K562 (cell line): ENCODE measurements at regions not wholly inside any gene's neighbourhood (a gene's known extent, or its start where the extent isn't known, plus 50 kb on each side); places are given as distances from the start of the nearest gene placed in this dataset.

ENCODE experiments used
- ATAC-seq: fragments of 200-7000 bp; cut with Tn5 transposase; 3 replicates; pipeline ENCODE4 v1.9.1; 2020; ENCODE audit warnings: moderate library complexity
- BruUV-seq: library from RNA; stranded (reverse); fragments of 400-500 nt; replicated peaks from 2 replicates; lab custom pipeline; 2021; lab: Mats Ljungman, UMichigan
- CTCF ChIA-PET: fragments of 300-600 bp; formaldehyde crosslinking; extraction: SDS; loops from one replicate; lab custom pipeline; 2021; ENCODE audit warnings: low intra/inter-chr PET ratio; lab: Yijun Ruan, JAX
- POLR2A ChIA-PET: fragments of 300-600, 350-650 bp; sonication (Branson Sonifier 250); formaldehyde crosslinking; extraction: SDS; loops from one replicate; lab custom pipeline; 2021; ENCODE audit warnings: antibody characterized with exemption, inconsistent platforms; lab: Yijun Ruan, JAX
- DNase-seq, 4 experiments: peaks; one replicate each; pipeline versions ENCODE4 v3.0.0 to v3.0.0-alpha.2; 2011 to 2018; ENCODE audit warnings: low spot score in 3 of 4, mixed read lengths in 3 of 4; ENCODE audit errors: extremely low read depth in 1 of 4
- FAIRE-seq: peaks from 2 replicates; lab custom pipeline; 2011; peaks lifted over from hg19 to GRCh38; lab: Jason Lieb, UNC
- H2AFZ ChIP-seq: 2 replicates; pipeline ENCODE4 v1.6.0; 2011; ENCODE audit warnings: low read depth, low read length, control low read depth, inconsistent platforms
- H3K27ac ChIP-seq: fragments of 200-600 bp; 3 replicates; pipeline ENCODE4 v1.8.0; 2011; ENCODE audit warnings: low read depth, mild to moderate bottlenecking, control low read depth, inconsistent platforms, low read length, moderate library complexity, mixed read lengths; ENCODE audit errors: extremely low read depth
- H3K27me3 ChIP-seq, 2 experiments: fragments of 300-600 bp in 1 of 2; 2 replicates in 1 of 2; 3 replicates in 1 of 2; pipeline versions ENCODE4 v1.6.0 to v1.8.0; 2011; ENCODE audit warnings: inconsistent platforms in 2 of 2, low read length in 2 of 2, mild to moderate bottlenecking in 1 of 2, mixed read lengths in 1 of 2, moderate library complexity in 1 of 2; ENCODE audit not compliant: control insufficient read depth in 2 of 2, insufficient read depth in 2 of 2
- H3K36me3 ChIP-seq: fragments of 300-600 bp; 3 replicates; pipeline ENCODE4 v1.8.0; 2011; ENCODE audit warnings: mild to moderate bottlenecking, low read length, inconsistent platforms; ENCODE audit not compliant: control insufficient read depth, insufficient read depth
- H3K4me1 ChIP-seq, 2 experiments: fragments of 200-600 bp in 1 of 2; replicated peaks in 1 of 2; 2 replicates in 1 of 2; 3 replicates in 1 of 2; pipeline versions ENCODE4 v1.5.1 to v1.8.0; 2011; ENCODE audit warnings: inconsistent platforms in 2 of 2, low read length in 2 of 2, mild to moderate bottlenecking in 1 of 2, mixed read lengths in 1 of 2, moderate library complexity in 1 of 2; ENCODE audit not compliant: control insufficient read depth in 2 of 2, insufficient read depth in 2 of 2
- H3K4me2 ChIP-seq: 2 replicates; pipeline ENCODE4 v1.6.1; 2011; ENCODE audit warnings: low read length, control low read depth, inconsistent platforms, mixed read lengths; ENCODE audit not compliant: insufficient read depth
- H3K4me3 ChIP-seq: fragments of 200-600 bp; sonication (generic), shearing (Covaris generic); 2 replicates; pipeline ENCODE4 v1.5.1; 2016; ENCODE audit warnings: control low read depth, inconsistent platforms
- H3K79me2 ChIP-seq: fragments of 200-600 bp; 3 replicates; pipeline ENCODE4 v1.8.0; 2011; ENCODE audit warnings: low read length, inconsistent platforms; ENCODE audit not compliant: control insufficient read depth, insufficient read depth
- H3K9ac ChIP-seq, 2 experiments: 2 replicates each; pipeline versions ENCODE4 v1.6.0 to v1.6.1; 2011; ENCODE audit warnings: low read depth in 2 of 2, low read length in 2 of 2, control low read depth in 1 of 2, inconsistent platforms in 1 of 2, mild to moderate bottlenecking in 1 of 2, mixed read lengths in 1 of 2; ENCODE audit not compliant: insufficient read depth in 1 of 2
- H3K9me1 ChIP-seq: one replicate; pipeline ENCODE4 v1.6.0; 2011; ENCODE audit warnings: inconsistent platforms, mild to moderate bottlenecking, low read length, moderate library complexity; ENCODE audit not compliant: control insufficient read depth, insufficient read depth
- H3K9me3 ChIP-seq: replicated peaks from 2 replicates; pipeline ENCODE4 v1.5.1; 2011; ENCODE audit warnings: low read depth, low read length, inconsistent platforms; ENCODE audit not compliant: control insufficient read depth, insufficient read depth
- H4K20me1 ChIP-seq: replicated peaks from 2 replicates; pipeline ENCODE4 v1.6.1; 2011; ENCODE audit warnings: low read length, inconsistent platforms, mixed read lengths; ENCODE audit not compliant: control insufficient read depth, insufficient read depth
- BACH1 ChIP-seq: fragments of 200-800 bp; sonication (Bioruptor generic); IDR thresholded peaks from 2 replicates; pipeline ENCODE4 v1.6.1; 2016; ENCODE audit warnings: missing genetic modification characterization, missing compliant biosample characterization
- C11orf30 ChIP-seq: fragments of 450-650 bp; IDR thresholded peaks from 2 replicates; pipeline ENCODE4 v1.6.1; 2016; ENCODE audit warnings: low read depth, mild to moderate bottlenecking
- JUN ChIP-seq, 2 experiments: sonication (generic) in 1 of 2; formaldehyde crosslinking in 1 of 2; IDR thresholded peaks; 2 replicates each; pipeline versions ENCODE4 v1.6.1 to v1.8.0; 2012 to 2022; ENCODE audit warnings: borderline replicate concordance in 2 of 2, mild to moderate bottlenecking in 2 of 2, improper control_type of control experiment in 1 of 2, low read depth in 1 of 2, low read length in 1 of 2, missing genetic modification reagents in 1 of 2
- MAFF ChIP-seq: IDR thresholded peaks from 2 replicates; pipeline ENCODE4 v1.6.1; 2012; ENCODE audit warnings: low read length, improper control_type of control experiment
- MAFG ChIP-seq: fragments of 450-650 bp; conservative IDR thresholded peaks from 2 replicates; pipeline ENCODE4 v1.6.1; 2016; ENCODE audit warnings: missing genetic modification characterization, missing compliant biosample characterization
- MAFK ChIP-seq: IDR thresholded peaks from 2 replicates; pipeline ENCODE4 v1.6.1; 2011; ENCODE audit warnings: low read length, improper control_type of control experiment
- NFE2 ChIP-seq: IDR thresholded peaks from 2 replicates; pipeline ENCODE4 v1.6.1; 2014; ENCODE audit warnings: antibody characterized with exemption, low read depth
- NFE2L1 ChIP-seq: fragments of 450-650 bp; IDR thresholded peaks from 2 replicates; pipeline ENCODE4 v1.6.1; 2016; ENCODE audit warnings: missing genetic modification characterization, low read depth, mild to moderate bottlenecking, missing compliant biosample characterization, moderate library complexity, borderline replicate concordance
- RBM17 ChIP-seq: fragments of 200-400 bp; formaldehyde crosslinking; IDR thresholded peaks from 2 replicates; pipeline ENCODE4 v1.6.1; 2017; ENCODE audit warnings: low read depth, mild to moderate bottlenecking, low read length, borderline replicate concordance
- ZNF316 ChIP-seq: fragments of 450-650 bp; IDR thresholded peaks from 2 replicates; pipeline ENCODE4 v1.6.1; 2016
- WGBS: fragments of 100-300 bp; shearing (Covaris generic); methylation state at CpG from one replicate; pipeline ENCODE4 v1.1.6; 2016; ENCODE audit warnings: low coverage, mixed read lengths; ENCODE audit not compliant: insufficient coverage; ENCODE audit errors: missing lambda C conversion rate; 5-methylcytosine and 5-hydroxymethylcytosine counted together
- in situ Hi-C: fragments of 300-500 bp; cut with MboI; formaldehyde crosslinking; loops from 4 replicates; pipeline ENCODE4 v1.15.0; 2018; ENCODE audit warnings: inconsistent platforms, mixed read lengths
- intact Hi-C: fragments of 100-400 bp; cut with micrococcal nuclease; formaldehyde crosslinking; loops from 2 replicates; pipeline ENCODE4 v1.14.2; 2022
- TF ChIP-seq, protein P1 (sequence below): sonication (generic); formaldehyde crosslinking; IDR thresholded peaks from 2 replicates; pipeline ENCODE4 v1.8.0; 2023; ENCODE audit warnings: mild to moderate bottlenecking, missing genetic modification reagents

DNA sequence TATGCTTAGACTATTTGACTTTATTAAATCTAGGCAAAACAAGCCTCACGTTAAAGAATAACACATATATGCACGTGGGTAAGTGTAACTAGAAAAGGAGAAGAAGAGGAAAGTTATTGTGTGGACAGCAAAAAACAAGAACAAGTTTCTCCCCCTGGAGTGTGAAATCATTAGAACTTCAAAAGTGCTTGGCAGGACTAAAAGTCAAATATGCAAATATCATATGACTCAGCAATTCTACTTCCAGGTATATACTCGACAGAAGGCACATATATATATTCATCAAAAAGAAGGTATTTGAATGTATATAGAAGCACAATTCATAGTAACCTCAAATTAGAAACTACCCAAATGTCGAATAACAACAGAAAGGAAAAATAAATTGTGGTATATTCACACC is 68.9 kb upstream of the STXBP5L start:
- no peaks in the 10 kb centered on the region for H4K20me1 ChIP-seq
- H3K4me3 ChIP-seq: no peak overlapping the region
- H3K9ac ChIP-seq: no peak overlapping the region
- peaks cover 0 to 4% of the 10 kb centered on the region in 2 experiments; a peak in 2 of 5 replicates for H3K4me1 ChIP-seq
- in situ Hi-C loops: no loop called here
- FAIRE-seq (no peak), ATAC-seq (peak; percentile 65; the same call in 2 of the 3 replicates), DNase-seq (no peak)
- H3K9me3 ChIP-seq: no peaks in the 10 kb centered on the region
- BruUV-seq: no TSS peak
- ChIA-PET POLR2A (no interaction called here), CTCF (no interaction called here)
- no peaks in the 10 kb centered on the region for H3K9me1 ChIP-seq
- H3K27me3 ChIP-seq: no peaks in the 10 kb centered on the region
- no peaks in the 10 kb centered on the region for H3K79me2 ChIP-seq
- peak; percentile 92 for TF ChIP-seq MAFK
- TF ChIP-seq ZNF316: peak; percentile 98
- TF ChIP-seq, protein P1, sequence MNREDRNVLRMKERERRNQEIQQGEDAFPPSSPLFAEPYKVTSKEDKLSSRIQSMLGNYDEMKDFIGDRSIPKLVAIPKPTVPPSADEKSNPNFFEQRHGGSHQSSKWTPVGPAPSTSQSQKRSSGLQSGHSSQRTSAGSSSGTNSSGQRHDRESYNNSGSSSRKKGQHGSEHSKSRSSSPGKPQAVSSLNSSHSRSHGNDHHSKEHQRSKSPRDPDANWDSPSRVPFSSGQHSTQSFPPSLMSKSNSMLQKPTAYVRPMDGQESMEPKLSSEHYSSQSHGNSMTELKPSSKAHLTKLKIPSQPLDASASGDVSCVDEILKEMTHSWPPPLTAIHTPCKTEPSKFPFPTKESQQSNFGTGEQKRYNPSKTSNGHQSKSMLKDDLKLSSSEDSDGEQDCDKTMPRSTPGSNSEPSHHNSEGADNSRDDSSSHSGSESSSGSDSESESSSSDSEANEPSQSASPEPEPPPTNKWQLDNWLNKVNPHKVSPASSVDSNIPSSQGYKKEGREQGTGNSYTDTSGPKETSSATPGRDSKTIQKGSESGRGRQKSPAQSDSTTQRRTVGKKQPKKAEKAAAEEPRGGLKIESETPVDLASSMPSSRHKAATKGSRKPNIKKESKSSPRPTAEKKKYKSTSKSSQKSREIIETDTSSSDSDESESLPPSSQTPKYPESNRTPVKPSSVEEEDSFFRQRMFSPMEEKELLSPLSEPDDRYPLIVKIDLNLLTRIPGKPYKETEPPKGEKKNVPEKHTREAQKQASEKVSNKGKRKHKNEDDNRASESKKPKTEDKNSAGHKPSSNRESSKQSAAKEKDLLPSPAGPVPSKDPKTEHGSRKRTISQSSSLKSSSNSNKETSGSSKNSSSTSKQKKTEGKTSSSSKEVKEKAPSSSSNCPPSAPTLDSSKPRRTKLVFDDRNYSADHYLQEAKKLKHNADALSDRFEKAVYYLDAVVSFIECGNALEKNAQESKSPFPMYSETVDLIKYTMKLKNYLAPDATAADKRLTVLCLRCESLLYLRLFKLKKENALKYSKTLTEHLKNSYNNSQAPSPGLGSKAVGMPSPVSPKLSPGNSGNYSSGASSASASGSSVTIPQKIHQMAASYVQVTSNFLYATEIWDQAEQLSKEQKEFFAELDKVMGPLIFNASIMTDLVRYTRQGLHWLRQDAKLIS (CRISPR knock-in tag): no peak
- peak; percentile 94 for TF ChIP-seq MAFG (tag)
- TF ChIP-seq BACH1 (tag): peak; percentile 71
- peak; percentile 80 for TF ChIP-seq NFE2L1
- peak; percentile 89 for TF ChIP-seq NFE2
- TF ChIP-seq RBM17: no peak
- TF ChIP-seq C11orf30: peak; percentile 96
- TF ChIP-seq MAFF: peak; percentile 95
- no peak for TF ChIP-seq JUN (IDR thresholded peaks at IDR 0.05; ENCODE audit: borderline replicate concordance, low read depth, low read length)
- TF ChIP-seq JUN (CRISPR knock-in tag; IDR thresholded peaks at IDR 0.05; ENCODE audit: borderline replicate concordance): no peak
- no peak overlapping the region for H3K4me2 ChIP-seq
- no peaks in the 10 kb centered on the region for H3K36me3 ChIP-seq
- 0% methylated on average over 4 of the region's 4 CpGs for WGBS
- H3K27ac ChIP-seq: no peak overlapping the region
- intact Hi-C loops: no loop called here
- peak overlapping the region; percentile 76 for H2AFZ ChIP-seq
